ENCODE measurements at regions not wholly inside any gene's neighbourhood (a gene's known extent, or its start where the extent isn't known, plus 50 kb on each side); places are given as distances from the start of the nearest gene placed in this dataset.
A peak's percentile ranks its signal among the peaks of the same experiment; 100 is the strongest.

DNA sequence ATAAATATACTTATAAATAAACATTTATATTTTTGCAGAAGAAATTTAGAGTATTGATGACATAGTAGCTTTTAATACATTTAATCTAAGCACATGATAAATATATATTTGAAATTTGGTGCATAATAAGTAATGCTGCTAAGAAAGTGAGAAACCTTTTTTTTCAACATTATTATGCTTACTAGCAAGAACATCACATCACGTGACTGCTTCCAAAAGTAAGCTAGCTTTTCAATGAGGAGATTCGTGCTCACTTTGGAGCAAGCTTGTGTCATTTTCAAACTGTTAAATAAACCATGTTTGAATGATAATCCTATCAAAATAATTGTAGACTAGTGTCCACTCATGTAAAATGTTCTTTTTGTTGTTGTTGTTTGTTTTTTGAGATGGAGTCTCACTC, 109.0 kb upstream of the SLC4A7 start:
- Mint-ChIP-seq H3K27me3 (ENCODE audit: low read depth, poor library complexity) (no peaks in the 10 kb centered on the region), H3K4me3 (no peak overlapping the region), H3K9me3 (no peaks in the 10 kb centered on the region), H3K27ac (no peak overlapping the region), H3K4me1 (peaks cover 15% of the 10 kb centered on the region), H3K36me3 (ENCODE audit: low read depth) (no peaks in the 10 kb centered on the region)
- no peak for DNase-seq
- TF ChIP-seq, protein P1, sequence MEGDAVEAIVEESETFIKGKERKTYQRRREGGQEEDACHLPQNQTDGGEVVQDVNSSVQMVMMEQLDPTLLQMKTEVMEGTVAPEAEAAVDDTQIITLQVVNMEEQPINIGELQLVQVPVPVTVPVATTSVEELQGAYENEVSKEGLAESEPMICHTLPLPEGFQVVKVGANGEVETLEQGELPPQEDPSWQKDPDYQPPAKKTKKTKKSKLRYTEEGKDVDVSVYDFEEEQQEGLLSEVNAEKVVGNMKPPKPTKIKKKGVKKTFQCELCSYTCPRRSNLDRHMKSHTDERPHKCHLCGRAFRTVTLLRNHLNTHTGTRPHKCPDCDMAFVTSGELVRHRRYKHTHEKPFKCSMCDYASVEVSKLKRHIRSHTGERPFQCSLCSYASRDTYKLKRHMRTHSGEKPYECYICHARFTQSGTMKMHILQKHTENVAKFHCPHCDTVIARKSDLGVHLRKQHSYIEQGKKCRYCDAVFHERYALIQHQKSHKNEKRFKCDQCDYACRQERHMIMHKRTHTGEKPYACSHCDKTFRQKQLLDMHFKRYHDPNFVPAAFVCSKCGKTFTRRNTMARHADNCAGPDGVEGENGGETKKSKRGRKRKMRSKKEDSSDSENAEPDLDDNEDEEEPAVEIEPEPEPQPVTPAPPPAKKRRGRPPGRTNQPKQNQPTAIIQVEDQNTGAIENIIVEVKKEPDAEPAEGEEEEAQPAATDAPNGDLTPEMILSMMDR (IDR thresholded peaks at IDR 0.05): no peak

DNA sequence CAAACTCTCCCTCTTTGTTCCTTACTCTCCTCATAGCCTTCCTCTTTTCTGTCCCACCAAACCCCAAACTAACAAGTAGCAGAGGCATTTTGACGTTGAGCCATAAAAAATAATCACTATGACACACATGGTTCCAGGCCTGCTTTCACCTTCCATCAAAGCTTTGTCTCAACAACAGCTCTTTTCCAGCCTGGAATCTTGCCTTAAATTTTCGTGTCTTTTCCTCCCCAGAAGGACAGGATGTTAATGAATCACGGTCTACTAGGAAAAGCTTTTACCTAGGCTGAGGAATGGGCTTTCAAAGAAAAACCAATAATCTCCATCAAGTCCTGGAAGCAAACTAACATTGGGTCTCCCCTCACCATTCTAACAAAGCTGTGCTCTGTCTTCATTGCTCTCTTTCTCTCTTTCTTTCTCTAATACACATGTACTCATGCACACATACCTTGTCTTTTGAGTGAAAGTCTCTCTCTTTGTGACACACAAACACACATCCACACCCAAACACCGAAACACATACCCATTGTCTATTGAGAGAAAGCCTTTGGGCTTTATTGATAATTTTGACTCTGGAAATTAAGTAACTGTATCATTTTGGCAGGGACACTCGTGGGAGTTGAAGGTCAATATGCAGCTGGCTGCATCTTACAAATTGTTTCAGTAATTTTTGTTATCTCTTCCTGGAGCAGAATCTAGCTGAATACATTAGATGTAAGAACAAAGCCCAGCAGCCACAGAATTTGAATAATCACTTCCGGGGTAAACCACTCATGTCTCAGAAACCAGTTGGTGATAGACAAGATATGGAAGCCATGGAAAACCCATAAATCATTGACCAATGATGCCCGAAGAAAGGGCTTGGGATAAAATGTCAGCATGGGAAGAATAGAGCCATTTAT, 107.4 kb upstream of the SLC4A7 start:
- no peak overlapping the region for H3K4me3 Mint-ChIP-seq
- TF ChIP-seq, protein P1 (IDR thresholded peaks at IDR 0.05): no peak
- H3K4me1 Mint-ChIP-seq: peaks cover 15% of the 10 kb centered on the region
- peak overlapping the region; percentile 58 for H3K27ac Mint-ChIP-seq
- H3K36me3 Mint-ChIP-seq (ENCODE audit: low read depth): no peaks in the 10 kb centered on the region
- no peaks in the 10 kb centered on the region for H3K9me3 Mint-ChIP-seq
- no peaks in the 10 kb centered on the region for H3K27me3 Mint-ChIP-seq (ENCODE audit: low read depth, poor library complexity)
- DNase-seq: no peak

DNA sequence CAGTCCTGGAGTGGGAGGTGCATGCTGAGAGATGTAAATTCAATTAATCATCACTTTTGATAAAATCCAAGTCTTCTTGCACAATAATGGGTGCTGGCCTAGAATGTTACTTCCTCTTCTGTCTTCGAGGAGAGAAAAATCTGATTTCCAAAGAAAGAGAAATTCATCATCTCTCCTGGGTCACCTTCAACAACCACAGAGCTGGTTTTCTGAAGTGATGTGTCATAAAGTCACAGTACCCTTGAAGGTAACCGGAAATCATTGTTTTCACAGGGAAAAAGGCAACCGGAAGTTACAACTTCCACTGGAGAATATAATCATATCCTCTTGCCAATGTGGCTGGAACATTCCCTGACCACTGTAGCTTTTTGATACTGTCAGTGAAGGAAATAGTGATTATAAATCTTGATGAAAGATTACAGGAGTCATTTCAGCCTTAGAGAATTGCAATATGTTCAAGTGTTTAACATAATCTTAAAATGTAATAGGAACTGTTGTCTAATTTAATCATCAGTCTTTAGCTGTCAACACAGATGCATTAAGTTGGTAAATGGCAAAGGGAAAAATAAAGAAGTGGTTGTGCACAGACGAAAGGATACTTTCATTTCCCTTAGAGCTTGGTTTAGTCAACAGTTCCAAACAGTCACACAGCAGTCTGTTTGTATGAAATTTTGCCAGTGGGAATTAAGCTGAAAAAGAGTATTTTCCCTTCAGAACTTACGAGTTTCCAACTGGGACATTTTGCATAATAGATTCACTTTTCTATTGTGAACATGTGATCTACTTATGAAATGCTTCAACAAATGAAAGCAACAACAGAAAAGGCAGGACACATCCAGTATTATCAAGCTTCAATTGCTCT, 106.5 kb upstream of the SLC4A7 start:
- Mint-ChIP-seq H3K27me3 (ENCODE audit: low read depth, poor library complexity) (no peaks in the 10 kb centered on the region), H3K36me3 (ENCODE audit: low read depth) (no peaks in the 10 kb centered on the region), H3K4me3 (no peak overlapping the region), H3K27ac (peak overlapping the region; percentile 58), H3K9me3 (no peaks in the 10 kb centered on the region), H3K4me1 (peaks cover 15% of the 10 kb centered on the region)
- no peak for DNase-seq
- TF ChIP-seq, protein P1 (IDR thresholded peaks at IDR 0.05): no peak

DNA sequence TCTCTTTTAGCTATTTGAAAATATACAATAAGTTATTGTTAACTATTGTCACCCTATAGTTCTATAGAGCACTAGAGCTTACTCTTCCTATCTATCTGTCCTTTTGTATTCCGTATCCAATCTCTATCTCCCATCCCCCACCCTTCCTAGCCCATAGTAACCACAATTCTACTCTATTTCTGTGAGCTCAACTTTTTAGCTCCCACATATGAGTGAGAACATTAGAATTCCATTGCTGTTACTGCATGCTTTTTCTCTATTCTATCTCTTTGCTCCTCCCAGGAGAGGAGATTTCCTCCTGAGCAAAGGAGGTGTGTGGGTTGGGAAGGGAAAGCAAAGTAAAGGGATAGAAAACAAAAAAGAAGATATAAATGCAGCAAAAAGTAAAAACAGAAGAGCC, 105.6 kb upstream of the SLC4A7 start:
- no peaks in the 10 kb centered on the region for H3K36me3 Mint-ChIP-seq (ENCODE audit: low read depth)
- peaks cover 15% of the 10 kb centered on the region for H3K4me1 Mint-ChIP-seq
- no peak overlapping the region for H3K4me3 Mint-ChIP-seq
- no peak for DNase-seq
- no peaks in the 10 kb centered on the region for H3K27me3 Mint-ChIP-seq (ENCODE audit: low read depth, poor library complexity)
- H3K27ac Mint-ChIP-seq: peak overlapping the region; percentile 17
- TF ChIP-seq, protein P1 (IDR thresholded peaks at IDR 0.05): no peak
- no peaks in the 10 kb centered on the region for H3K9me3 Mint-ChIP-seq

DNA sequence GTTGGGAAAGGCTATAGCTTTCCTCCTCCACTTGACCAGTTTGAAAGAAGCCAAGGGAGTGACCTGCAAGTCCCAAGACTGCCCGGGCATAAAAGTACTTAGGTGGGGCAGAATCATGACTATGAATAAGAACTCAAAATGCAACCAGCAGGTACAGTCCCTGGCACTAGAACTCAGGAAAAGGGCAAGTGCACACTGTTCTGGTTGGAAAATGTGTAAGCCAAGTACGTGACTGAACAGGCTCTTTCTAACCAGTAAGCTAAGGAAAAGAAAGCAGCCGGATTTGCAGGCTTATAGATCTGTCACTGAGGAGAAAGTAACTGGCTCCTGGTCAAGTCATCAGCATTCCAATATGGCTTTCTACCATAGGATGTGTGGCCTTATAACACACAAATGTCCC, 101.2 kb upstream of the SLC4A7 start:
- no peaks in the 10 kb centered on the region for H3K36me3 Mint-ChIP-seq (ENCODE audit: low read depth)
- H3K27ac Mint-ChIP-seq: no peak overlapping the region
- DNase-seq: no peak
- no peak overlapping the region for H3K4me3 Mint-ChIP-seq
- peaks cover 5% of the 10 kb centered on the region for H3K4me1 Mint-ChIP-seq
- H3K9me3 Mint-ChIP-seq: peaks cover 5% of the 10 kb centered on the region
- H3K27me3 Mint-ChIP-seq (ENCODE audit: low read depth, poor library complexity): peaks cover 9% of the 10 kb centered on the region
- TF ChIP-seq, protein P1 (IDR thresholded peaks at IDR 0.05): no peak

Data from nephron progenitor cell (in vitro differentiated cells).